Fibroblast of peridontal ligament (primary cell): ENCODE measurements at regions not wholly inside any gene's neighbourhood (a gene's known extent, or its start where the extent isn't known, plus 50 kb on each side); places are given as distances from the start of the nearest gene placed in this dataset.

Experiments used
- DNase-seq: peaks from one replicate; pipeline ENCODE4 v3.0.0-alpha.2; 2010; ENCODE audit errors: extremely low read depth

DNA sequence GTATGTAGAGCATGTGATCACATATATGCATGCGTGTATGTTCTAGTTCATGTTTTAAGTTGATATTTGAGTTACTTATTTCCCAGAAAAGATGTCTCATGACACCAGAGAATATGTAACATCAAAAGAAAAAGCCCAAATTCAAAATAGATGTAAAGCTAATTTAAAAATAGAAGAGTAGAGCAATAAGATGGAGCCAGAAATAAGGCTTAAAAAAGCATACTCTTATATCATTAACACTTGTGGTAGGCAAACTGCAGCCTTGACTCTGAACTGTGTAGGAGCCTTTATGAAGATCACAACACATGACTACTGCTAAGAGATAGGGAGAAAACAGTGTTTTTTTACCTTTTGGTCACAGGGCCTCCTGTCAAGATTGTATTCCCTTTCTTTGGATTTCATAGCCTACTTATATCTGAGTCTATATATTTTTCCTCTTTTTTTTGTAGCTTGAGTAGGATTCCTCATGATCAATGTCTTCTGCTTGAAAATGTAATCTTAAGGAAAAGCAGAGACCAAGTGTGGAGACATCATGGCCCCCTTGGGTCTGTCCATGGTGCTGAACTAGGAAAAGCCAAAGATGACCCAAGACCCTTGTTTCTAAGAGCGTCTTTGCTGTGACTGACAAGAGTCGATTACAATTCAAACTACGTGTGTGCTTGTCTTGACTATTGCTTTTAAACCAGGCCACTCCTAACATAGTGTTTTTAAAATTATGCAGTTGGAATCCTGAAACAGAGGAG is 390.4 kb downstream of the SHISA9 start:
- DNase-seq: no peak

DNA sequence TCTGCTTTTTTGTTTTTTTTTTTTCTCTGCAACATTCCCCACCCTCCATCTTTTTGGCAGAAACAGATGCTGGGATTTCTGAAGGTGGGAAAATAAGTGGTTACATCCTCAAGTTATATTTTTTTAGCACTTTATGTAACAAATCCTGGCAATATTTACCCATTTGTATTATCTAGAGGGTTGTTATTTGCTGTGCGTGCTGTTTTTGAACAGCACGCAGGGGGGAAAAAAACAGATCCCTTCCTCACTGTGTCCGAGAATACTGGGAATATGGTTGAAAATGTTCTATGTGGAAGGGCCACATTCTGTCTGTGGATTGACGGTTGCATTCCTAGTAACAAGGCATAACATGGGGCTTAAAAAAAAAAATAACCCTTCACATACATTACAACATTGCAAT is 394.8 kb downstream of the SHISA9 start:
- DNase-seq: no peak

DNA sequence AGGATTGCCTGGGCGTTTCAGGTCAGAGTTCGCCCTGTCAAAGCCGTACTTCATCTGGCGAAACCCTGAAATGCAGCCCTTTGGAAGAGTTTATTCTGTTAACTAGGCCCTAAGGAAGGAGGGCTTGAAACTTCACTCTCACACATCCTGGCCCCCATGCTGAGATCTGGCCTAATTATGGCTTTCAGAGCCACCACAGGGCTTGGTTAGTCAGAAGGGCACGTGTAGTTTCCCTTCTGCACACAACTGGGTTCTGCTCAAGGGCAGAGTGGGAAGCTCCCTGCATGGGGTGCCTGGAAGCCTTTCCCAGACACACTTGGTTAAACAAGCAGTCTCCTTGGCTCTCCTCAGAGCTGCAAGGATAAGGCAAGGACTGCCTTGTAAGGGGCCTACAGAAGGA is 397.3 kb downstream of the SHISA9 start:
- DNase-seq: no peak

DNA sequence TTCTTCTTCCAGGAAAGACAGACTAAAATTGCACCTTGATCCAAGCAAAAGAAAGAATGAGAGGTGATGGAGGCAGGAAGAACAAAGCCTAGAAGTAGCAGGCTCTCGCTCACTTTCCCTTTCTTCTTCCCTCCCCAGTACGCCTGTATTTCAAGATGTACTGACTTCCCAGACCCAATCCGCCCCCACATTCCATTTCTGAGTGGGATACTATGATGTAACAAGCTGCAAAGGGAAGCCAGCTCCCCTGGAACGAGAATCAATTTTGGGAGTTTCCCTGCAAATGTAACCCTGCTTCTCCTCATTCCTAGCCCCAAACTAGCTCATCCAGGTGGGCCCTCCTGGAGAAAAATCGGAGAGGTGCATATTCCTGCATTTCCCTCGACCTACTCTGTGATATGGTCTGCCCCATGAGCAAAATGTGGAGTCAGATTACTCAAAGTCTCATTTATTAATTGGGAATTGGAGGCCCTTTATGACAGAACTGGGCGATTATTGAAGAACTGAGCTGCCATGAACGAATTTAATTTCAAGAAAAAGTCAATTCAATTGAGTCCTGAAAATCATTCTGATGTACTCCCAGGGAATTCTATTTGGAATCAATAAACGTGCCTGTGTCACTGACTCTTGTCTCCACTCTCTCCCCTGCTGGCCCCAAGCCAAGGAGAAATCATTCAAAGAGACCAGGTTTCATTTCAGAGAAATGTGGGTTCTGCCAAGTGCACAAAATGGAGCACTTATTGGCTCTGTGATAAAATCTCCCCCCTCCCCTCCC is 398.9 kb downstream of the SHISA9 start:
- DNase-seq: no peak

DNA sequence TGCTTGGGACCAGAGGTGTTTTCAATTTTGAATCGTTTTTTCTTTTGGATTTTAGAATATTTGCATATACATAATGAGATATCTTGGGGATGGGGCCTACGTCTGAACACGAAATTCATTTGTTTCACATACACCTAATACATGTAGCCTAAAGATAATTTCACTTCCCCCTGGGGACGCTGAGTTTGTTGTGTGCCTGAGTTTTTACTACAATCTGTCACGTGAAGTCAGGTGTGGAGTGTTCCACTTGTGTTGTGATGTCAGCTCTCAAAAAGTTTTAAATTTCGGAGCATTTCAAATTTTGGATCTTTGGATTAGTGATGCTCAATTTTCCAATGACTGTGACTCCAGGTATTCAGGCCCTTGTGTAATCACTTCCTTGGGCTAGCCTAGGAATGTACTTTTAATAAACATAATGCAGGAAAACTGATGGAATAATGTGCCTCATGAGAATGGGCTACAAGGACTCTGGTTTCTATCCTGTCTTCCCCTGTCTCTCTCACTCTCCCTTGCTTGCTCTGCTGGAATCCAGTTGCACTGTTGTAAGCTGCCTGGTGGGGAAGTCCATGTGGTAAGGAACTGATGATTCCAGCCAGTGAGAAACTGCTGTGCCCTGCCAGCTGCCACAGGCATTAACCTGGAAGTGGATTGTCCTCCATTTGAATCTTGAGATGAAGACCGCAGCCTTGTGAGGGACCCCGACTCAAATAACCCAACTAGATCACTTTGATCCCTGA is 403.8 kb downstream of the SHISA9 start:
- DNase-seq: no peak

DNA sequence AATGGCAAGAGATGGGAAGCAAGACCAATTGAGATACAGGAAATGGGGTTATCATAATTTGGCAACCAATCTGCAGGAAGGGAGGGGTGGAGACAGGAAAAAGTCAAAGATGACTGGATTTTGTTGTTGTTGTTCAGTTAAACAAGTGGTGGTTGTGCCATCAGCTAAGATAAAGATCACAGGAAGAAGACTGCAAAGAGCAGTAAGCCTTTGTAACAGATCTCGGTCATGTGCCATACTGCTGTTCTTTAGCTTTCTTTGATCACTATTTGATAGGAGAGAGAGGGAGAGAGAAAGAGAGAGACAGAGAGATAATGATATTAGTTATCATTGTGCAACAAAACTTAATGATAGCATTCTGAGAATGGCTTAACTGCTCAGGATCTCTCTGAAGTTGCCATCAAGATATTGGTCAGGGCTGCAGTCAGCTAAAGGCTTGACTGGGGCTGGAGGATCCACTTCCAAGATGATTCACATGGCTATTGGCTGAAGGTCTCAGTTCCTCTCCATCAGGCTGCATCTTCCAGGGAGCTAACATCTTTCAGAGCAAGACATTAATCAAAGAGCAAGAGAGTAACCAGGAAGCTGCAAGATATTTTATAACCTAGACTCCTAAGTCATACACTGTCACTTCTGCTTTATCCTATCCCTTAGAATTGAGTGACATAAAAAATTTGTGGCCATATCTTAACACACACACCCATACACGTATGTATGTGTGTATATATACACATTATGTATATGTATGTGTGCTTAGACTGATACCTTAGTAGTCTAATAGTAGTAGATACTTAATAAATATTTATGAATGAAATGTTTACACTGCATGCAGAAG is 405.0 kb downstream of the SHISA9 start:
- DNase-seq: no peak

DNA sequence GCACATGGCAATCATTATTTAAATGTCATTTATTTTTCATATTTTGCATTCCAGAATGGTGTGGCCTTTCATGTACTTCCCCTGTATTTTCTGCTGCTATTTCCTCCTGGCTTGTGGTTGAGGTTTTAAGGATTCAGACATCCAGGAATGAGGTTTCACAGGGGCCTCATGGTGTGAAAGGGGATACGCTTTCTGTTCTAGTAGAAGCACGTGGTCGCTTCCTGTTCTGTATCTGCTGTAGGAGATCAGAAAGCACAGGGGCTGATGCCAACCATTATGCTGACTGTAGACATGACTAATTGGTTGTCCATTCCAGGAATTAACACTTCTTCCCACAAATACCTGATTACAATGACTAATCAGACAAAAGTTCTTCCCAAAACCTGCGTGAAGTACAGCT is 405.9 kb downstream of the SHISA9 start:
- DNase-seq: no peak

DNA sequence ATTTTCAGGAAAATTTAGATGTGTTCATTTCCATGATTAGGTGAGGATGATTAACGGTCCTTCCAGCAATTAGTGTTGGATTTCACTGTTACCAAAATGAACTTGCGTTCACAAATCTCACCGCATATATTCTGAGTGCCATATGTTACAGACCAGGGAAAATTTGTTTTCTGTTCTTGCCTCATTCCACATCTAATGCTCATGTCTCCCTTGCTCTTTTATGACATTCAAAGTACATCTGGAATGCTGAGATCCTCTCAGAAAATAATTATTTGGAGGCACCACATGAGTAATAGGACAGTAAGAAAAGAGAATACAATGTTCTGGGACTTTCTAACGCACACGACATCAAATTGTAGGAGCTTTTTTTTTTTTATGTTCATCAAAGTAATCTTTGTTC is 406.5 kb downstream of the SHISA9 start:
- DNase-seq: no peak

DNA sequence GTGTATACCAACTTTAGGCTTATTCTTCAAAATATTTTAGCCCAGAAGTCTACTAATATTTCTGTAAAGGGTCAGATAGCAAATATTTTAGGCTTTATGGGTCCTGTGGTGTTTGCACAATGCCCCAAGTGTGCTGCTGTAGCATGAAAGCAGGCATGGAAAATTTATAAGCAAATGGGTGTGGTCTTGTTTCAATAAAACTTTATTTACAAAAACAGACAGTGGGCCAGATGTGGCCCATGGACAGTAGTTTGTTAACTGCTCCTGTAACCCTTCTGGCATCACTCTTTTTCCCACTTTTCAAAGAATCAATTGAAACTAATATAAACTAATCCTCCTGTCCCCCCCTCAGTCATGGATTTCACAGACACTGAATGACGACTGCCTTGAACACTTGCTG is 410.7 kb downstream of the SHISA9 start:
- DNase-seq: no peak

DNA sequence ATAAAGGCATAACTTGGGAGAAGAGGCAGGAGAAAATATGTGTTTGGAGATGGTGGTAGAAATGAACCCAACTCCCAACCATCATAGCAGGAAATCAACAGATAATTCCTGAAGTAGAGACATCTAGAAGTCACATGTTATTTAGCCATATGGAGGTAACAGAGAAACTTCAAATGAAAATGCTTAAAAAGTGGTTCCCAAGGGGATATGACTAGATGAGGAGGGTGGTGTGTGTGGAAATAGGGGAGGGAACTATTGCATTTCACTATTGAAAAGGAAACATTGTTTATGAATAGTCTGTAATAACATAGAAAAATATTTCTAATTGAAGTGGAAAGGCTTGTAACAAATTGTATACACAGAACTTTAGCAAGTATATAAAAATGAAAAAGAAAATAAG is 412.0 kb downstream of the SHISA9 start:
- no peak for DNase-seq

DNA sequence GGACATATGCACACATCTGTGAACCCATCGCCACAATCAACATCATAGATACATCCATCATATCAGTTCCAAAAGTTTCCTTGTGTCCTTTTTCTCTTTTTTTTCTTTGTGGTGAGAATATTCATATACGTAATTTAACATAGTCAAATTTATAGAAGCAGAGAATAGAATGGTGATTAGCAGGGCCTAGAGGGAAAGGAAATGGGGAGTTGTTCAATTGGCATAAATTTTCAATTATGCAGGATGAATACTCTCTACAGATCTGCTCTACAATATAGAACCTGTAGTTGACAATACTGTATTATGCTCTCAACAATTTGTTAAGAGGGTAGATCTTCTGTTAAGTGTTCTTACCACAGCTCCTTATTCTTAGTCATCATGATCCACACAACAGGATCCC is 413.2 kb downstream of the SHISA9 start:
- DNase-seq: no peak

DNA sequence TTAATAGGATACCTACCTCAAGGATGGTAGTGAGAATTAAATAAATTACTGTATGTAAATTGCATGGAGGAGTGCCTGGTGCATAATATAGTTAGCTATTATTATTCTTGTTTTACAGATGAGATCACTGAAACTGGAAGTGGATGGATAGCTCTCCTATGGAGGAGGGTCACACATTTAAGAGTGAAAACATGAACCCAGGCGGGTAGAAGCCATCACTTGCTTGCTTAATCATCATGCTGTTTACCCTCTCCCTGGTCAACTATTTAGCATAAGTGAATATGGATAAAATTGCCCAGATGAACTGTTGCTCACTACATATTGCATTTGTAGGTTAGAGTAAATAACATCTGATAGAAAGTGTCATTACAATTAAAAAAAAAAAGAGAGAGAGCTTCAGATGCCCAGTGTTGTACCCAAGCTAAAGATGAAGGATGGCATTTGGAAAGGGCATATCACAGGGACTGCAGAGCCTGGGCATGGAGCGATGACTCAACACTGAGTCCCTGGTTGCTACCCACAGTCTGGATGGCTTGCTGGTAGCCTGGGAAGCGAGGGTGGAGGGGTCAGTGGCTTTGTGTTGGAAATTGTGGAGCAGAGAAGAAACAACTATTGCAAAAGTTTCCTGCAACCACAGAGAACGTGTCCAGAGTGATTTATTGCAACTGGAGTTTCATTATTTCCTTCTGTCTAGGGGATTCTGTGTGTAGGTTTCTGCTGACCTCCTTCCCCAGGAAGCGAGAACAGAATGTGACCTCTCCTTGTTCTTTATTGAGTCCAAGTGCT is 414.4 kb downstream of the SHISA9 start:
- DNase-seq: no peak

DNA sequence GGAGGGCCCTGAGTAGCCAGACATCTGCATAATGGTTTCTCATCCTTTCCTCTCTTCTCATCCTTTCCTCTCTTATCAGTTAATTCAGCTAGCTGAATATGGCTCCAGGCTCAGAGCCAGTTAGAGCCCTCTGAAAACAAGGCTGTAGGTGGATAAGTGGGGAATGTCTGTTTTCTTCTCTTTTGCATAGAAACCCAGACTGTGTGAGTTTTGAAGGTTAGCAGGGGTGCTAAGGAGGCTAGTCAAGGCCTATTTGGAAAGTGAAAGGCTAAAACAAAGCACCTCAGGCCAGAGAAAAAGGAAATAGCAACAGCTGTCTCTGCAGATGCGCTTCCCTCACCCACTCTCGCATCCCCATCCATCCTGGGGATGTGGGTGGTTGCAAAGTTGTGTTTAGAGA is 420.9 kb downstream of the SHISA9 start:
- no peak for DNase-seq

DNA sequence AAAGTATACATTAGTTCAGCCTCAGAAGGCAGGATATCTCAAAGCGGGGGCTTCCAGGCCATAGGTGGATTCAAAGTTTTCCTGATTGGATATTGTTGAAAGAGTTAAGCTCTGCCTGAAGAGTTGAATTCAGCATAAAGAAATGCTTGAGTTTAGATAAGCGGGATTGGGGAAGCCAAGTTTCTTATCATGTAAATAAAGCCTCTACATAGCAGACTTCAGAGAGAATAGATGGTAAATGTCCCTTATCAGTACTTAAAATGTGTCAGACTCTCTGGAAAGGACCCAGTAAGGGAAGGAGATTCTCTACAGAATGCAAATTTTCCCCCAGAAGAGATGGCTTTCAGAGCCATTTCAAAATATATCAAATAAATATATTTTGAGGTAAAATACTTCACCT is 423.5 kb downstream of the SHISA9 start:
- DNase-seq: no peak

DNA sequence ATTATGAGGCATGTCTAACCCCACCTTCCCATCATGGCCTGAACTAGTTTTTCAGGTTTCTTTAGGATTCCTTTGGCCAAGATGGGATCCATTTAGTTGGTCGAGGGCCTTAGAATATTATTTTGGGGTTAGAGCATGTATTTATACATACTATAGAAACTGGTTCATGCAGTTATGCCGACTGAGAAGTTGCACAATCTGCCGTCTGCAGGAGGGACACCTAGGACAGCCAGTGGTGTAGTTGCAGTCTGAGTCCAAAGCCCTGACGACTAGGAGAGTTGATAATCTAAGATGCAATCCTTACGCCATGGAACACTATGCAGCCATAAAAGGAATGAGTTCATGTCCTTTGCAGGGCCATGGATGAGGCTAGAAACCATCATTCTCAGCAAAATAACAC is 424.0 kb downstream of the SHISA9 start:
- no peak for DNase-seq

DNA sequence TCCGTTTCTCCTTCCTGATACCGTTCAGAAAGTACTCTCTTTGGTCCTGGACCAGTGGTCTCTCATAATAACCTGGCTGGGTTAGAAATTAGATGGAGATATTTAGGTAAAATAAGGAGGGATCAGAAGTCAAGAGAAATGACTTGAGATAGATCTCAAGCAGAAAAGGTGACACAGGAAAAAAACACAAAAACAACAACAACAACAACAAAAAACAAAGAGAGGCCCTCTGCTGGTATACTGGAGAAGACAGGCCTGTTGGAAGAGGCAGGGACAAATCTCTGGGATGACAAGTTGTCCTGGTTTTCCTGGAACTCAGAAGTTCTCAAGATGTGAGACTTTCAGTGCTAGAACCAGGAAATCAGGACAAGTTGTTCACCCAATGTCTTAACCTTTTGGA is 430.5 kb downstream of the SHISA9 start:
- DNase-seq: no peak

DNA sequence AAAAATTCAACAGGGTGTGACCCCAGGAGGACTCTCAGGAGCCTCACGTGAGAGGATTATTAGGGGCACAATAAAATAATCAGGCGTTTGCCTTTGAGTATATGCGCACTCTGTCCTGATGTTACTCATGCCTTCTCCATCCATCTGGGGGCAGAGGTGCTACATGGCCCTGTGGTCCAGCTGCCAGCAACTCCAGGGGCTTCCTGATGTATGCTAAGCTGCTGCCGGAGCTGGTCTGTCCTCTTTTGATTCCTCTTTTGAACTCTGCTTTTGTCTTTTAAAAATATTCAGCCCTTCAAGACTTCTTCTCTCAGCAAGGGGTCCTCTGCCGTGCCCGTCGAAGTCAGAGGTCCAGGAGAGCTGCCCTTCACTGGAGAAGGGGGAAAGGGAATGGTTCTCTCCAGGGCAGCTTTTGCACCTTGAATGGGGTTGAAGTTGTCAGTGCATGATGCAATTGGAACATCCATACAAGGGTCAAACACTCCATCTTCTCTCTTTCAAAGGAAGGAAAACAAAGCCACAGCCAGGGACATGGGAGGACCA is 431.4 kb downstream of the SHISA9 start:
- no peak for DNase-seq

DNA sequence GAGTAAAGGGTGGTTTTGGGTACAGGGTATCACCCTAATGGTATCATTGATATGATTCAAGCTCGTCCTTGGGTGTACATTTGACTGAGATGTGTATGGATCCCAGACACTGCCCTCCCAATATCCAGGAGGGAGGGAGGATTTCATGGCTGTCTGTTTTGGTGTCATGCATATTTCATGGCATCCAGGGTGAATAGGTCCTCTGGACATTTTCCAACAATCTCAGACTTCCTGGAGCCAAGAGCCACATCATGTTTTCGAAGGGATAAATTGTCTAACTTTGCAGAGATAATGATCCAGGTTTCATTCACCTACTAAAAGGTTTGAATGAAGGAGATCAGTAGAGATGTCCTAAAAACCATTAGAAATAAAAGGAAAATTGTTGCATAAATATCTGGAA is 431.9 kb downstream of the SHISA9 start:
- DNase-seq: no peak

DNA sequence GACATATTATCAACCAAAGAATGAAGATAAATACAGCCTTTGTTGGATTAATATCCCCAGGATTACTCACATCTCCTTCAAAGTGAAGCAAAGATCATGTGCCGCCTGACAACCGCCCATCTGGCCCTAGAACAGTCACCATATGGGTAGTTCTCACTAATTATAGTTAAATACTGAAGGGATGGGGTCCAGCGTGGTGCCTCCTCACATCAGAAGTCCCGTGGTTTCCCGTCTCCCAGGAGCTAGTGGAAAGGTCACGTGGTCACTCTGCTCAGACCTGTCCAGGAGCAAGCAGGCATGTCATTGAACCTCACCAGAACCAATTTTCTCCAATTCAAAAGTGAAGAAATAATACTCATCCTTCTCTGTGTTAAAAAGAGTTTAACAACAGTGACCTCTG is 434.5 kb downstream of the SHISA9 start:
- DNase-seq: no peak

DNA sequence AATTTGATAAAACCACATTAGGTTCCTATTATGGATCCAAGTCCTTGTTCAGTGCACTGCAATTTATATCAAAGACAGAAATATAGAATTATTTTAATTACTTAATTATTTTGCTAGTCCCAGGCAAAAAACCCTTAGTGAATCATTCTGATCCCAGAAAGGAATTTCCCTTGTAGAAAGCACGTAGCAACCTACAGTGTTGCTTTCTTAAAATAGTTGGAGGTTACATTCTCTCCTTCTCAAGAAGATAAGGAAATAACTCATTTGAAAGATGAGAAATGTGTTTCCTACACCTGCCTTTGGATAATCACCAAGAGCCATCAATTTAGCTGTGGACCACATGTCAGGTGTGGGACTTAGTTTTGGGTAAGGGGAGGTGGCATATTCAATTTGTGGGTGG is 434.9 kb downstream of the SHISA9 start:
- no peak for DNase-seq
